Esophagus squamous epithelium (tissue), 4 donors: ENCODE measurements at regions not wholly inside any gene's neighbourhood (a gene's known extent, or its start where the extent isn't known, plus 50 kb on each side); places are given as distances from the start of the nearest gene placed in this dataset.

Experiments used
- POLR2A ChIP-seq, 4 donors: fragments of 450-650 bp; IDR thresholded peaks; one replicate each; pipeline ENCODE4 v1.6.1; 2017; ENCODE audit warnings: antibody characterized with exemption in 4 of 4, mild to moderate bottlenecking in 4 of 4, moderate library complexity in 3 of 4
- TF ChIP-seq, protein P1 (sequence below), 6 experiments: fragments of 450-650 bp in 4 of 6; fragments of 200-600 bp in 2 of 6; sonication (generic) in 2 of 6; IDR thresholded peaks; one replicate each; pipeline ENCODE4 v1.5.1; 2016 to 2019; ENCODE audit warnings: antibody characterized with exemption in 6 of 6, mild to moderate bottlenecking in 4 of 6, moderate library complexity in 4 of 6

DNA sequence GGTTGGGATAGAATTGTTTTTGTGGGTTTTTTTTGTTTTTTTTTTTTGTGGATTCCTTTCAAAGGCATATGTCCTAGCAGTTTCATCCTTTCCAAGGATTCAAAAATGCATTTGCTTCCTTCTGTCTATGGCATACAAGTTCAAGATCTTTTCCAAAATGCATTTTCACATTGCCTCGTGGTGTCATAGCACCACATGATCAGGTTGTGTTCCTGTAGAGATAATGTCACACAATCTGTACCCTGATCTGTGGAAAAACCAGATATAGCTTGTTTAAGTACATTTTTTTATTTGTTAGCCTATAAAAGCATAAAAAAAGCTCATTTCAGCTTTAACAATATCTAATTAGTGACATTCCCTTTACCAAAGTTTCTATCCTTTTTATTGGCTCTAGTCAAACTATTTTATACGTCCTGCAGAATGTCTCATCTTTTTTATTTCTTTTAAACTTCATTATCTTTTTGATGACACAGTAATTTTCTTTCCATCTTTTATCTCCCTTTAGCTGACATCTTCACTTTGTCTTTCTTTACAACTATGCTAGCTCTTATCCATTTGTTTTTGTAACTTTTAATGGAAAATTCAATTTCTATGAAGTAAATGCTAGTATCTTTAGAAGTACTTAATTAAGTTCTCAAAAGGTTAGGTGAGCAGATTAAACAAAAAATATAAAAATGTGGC lies 106.0 kb upstream of the NOVA1 start:
- TF ChIP-seq, protein P1, sequence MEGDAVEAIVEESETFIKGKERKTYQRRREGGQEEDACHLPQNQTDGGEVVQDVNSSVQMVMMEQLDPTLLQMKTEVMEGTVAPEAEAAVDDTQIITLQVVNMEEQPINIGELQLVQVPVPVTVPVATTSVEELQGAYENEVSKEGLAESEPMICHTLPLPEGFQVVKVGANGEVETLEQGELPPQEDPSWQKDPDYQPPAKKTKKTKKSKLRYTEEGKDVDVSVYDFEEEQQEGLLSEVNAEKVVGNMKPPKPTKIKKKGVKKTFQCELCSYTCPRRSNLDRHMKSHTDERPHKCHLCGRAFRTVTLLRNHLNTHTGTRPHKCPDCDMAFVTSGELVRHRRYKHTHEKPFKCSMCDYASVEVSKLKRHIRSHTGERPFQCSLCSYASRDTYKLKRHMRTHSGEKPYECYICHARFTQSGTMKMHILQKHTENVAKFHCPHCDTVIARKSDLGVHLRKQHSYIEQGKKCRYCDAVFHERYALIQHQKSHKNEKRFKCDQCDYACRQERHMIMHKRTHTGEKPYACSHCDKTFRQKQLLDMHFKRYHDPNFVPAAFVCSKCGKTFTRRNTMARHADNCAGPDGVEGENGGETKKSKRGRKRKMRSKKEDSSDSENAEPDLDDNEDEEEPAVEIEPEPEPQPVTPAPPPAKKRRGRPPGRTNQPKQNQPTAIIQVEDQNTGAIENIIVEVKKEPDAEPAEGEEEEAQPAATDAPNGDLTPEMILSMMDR (IDR thresholded peaks at IDR 0.05): no peak
- no peak for TF ChIP-seq POLR2A (IDR thresholded peaks at IDR 0.05)
